Thyroid gland (tissue), 4 donors: ENCODE measurements at regions not wholly inside any gene's neighbourhood (a gene's known extent, or its start where the extent isn't known, plus 50 kb on each side); places are given as distances from the start of the nearest gene placed in this dataset.
A peak's percentile ranks its signal among the peaks of the same experiment; 100 is the strongest.

Source experiments
- DNase-seq, 2 donors: peaks; one replicate each; pipeline ENCODE4 v3.0.0-alpha.2; 2019
- H3K27ac ChIP-seq, 3 donors: fragments of 200-600 bp; sonication (generic); 1 replicate in 2 of 3; 2 replicates in 1 of 3; pipeline ENCODE4 v1.5.1; 2016 to 2019; ENCODE audit warnings: mild to moderate bottlenecking in 1 of 3, moderate library complexity in 1 of 3
- H3K27me3 ChIP-seq: fragments of 200-600 bp; sonication (generic); one replicate; pipeline ENCODE4 v1.5.1; 2019
- H3K36me3 ChIP-seq, 2 donors: fragments of 200-600 bp; sonication (generic); one replicate each; pipeline ENCODE4 v1.5.1; 2016 to 2019
- H3K4me1 ChIP-seq, 2 donors: fragments of 200-600 bp; sonication (generic); one replicate each; pipeline ENCODE4 v1.5.1; 2017 to 2019
- H3K4me3 ChIP-seq, 3 donors: fragments of 200-600 bp; sonication (generic); replicated peaks in 1 of 3; 1 replicate in 2 of 3; 2 replicates in 1 of 3; pipeline ENCODE4 v1.5.1; 2016; ENCODE audit warnings: mild to moderate bottlenecking in 1 of 3
- H3K9me3 ChIP-seq: fragments of 200-600 bp; sonication (generic); one replicate; pipeline ENCODE4 v1.5.1; 2017
- CTCF ChIP-seq, 6 experiments: fragments of 200-600 bp in 3 of 6; fragments of 450-650 bp in 3 of 6; sonication (generic) in 3 of 6; IDR thresholded peaks; one replicate each; pipeline ENCODE4 v1.5.1; 2016 to 2019; ENCODE audit warnings: antibody characterized with exemption in 6 of 6, mild to moderate bottlenecking in 2 of 6, inconsistent platforms in 1 of 6, moderate library complexity in 1 of 6
- POLR2A ChIP-seq, 2 donors: fragments of 450-650 bp; IDR thresholded peaks; one replicate each; pipeline ENCODE4 v1.6.1; 2017; ENCODE audit warnings: antibody characterized with exemption in 2 of 2, mild to moderate bottlenecking in 2 of 2, moderate library complexity in 1 of 2
- WGBS, 2 donors: methylation state at CpG; one replicate each; pipeline ENCODE4 v1.1.5; 2017; 5-methylcytosine and 5-hydroxymethylcytosine counted together
- intact Hi-C: fragments of 100-400 bp; cut with DNase I; formaldehyde crosslinking; loops from one replicate; pipeline ENCODE4 v1.15.1; 2023

GRCh38 chr11:90500922-90501568 is 278.2 kb upstream of the CHORDC1 start:
- 86 to 87% methylated on average over 5 of the region's 5 CpGs for WGBS, 2 donors
- TF ChIP-seq POLR2A (IDR thresholded peaks at IDR 0.05) (no peak), CTCF (IDR thresholded peaks at IDR 0.05) (no peak)
- no peak for DNase-seq
- no peak overlapping the region for H3K27ac ChIP-seq
- H3K9me3 ChIP-seq, result no peaks in the 10 kb centered on the region
- H3K27me3 ChIP-seq, result no peaks in the 10 kb centered on the region
- H3K36me3 ChIP-seq, result no peaks in the 10 kb centered on the region
- no peak overlapping the region for H3K4me3 ChIP-seq
- H3K4me1 ChIP-seq, result no peaks in the 10 kb centered on the region
- intact Hi-C loops, result no loop called here

GRCh38 chr11:90496722-90497121 is 273.9 kb upstream of the CHORDC1 start:
- no peak overlapping the region for H3K4me3 ChIP-seq
- no peaks in the 10 kb centered on the region for H3K27me3 ChIP-seq
- 89 to 97% methylated on average over 1 of the region's 1 CpG for WGBS, 2 donors
- no peaks in the 10 kb centered on the region for H3K36me3 ChIP-seq
- intact Hi-C loops, result no loop called here
- no peaks in the 10 kb centered on the region for H3K4me1 ChIP-seq
- DNase-seq, result no peak
- no peak for TF ChIP-seq POLR2A (IDR thresholded peaks at IDR 0.05)
- no peak for TF ChIP-seq CTCF (IDR thresholded peaks at IDR 0.05)
- H3K27ac ChIP-seq, result no peak overlapping the region
- H3K9me3 ChIP-seq, result no peaks in the 10 kb centered on the region

GRCh38 chr11:90493379-90493778 is 270.5 kb upstream of the CHORDC1 start:
- no peak for DNase-seq
- TF ChIP-seq POLR2A (IDR thresholded peaks at IDR 0.05), result no peak
- no peak for TF ChIP-seq CTCF (IDR thresholded peaks at IDR 0.05)

GRCh38 chr11:90491466-90491865 is 268.6 kb upstream of the CHORDC1 start:
- intact Hi-C loops, result no loop called here
- Histone ChIP-seq H3K9me3 (no peaks in the 10 kb centered on the region), H3K36me3 (no peaks in the 10 kb centered on the region), H3K27me3 (no peaks in the 10 kb centered on the region), H3K27ac (no peak overlapping the region), H3K4me3 (no peak overlapping the region), H3K4me1 (no peaks in the 10 kb centered on the region)
- DNase-seq, result no peak
- WGBS, 2 donors, result 71 to 77% methylated on average over 2 of the region's 2 CpGs
- no peak for TF ChIP-seq CTCF (IDR thresholded peaks at IDR 0.05)
- TF ChIP-seq POLR2A (IDR thresholded peaks at IDR 0.05), result no peak

More at GRCh38 chr11:90493379-90493778, 270.5 kb upstream of the CHORDC1 start:
- H3K9me3 ChIP-seq, result no peaks in the 10 kb centered on the region
- H3K4me1 ChIP-seq, result no peaks in the 10 kb centered on the region
- no peak overlapping the region for H3K4me3 ChIP-seq
- intact Hi-C loops, result no loop called here
- no peak overlapping the region for H3K27ac ChIP-seq
- H3K27me3 ChIP-seq, result no peaks in the 10 kb centered on the region
- H3K36me3 ChIP-seq, result no peaks in the 10 kb centered on the region

GRCh38 chr11:90476442-90477007 is 253.7 kb upstream of the CHORDC1 start:
- Histone ChIP-seq H3K27me3 (no peaks in the 10 kb centered on the region), H3K4me3 (no peak overlapping the region), H3K4me1 (no peaks in the 10 kb centered on the region), H3K9me3 (no peaks in the 10 kb centered on the region), H3K36me3 (no peaks in the 10 kb centered on the region), H3K27ac (no peak overlapping the region)
- intact Hi-C loops, result no loop called here
- DNase-seq, result peak; percentile 14 to 32
- WGBS, 2 donors, result 45 to 54% methylated on average over 2 of the region's 2 CpGs
- TF ChIP-seq POLR2A (IDR thresholded peaks at IDR 0.05) (no peak), CTCF (IDR thresholded peaks at IDR 0.05) (peak in 2 of 6 experiments; percentile 16 to 37)
